ENCODE measurements at regions not wholly inside any gene's neighbourhood (a gene's known extent, or its start where the extent isn't known, plus 50 kb on each side); places are given as distances from the start of the nearest gene placed in this dataset.
"Not testable (repeated sequence)": the region's sequence is repeated elsewhere in the genome, so short reads cannot be mapped to it uniquely, and the experiment has no call there.

GRCh38 chr1:121494796-121495195, 310.0 kb downstream of the SRGAP2C start:
- H3K9me3 Mint-ChIP-seq = peaks cover 11% of the 10 kb centered on the region
- H3K27me3 Mint-ChIP-seq (ENCODE audit: low read depth); H3K4me3 Mint-ChIP-seq; H3K4me1 Mint-ChIP-seq (ENCODE audit: low read depth); H3K27ac Mint-ChIP-seq: not testable (repeated sequence)
- peaks cover 11% of the 10 kb centered on the region for H3K36me3 Mint-ChIP-seq (ENCODE audit: low read depth)

- not testable (repeated sequence) for H3K27me3 Mint-ChIP-seq (ENCODE audit: low read depth); H3K27ac Mint-ChIP-seq; H3K4me3 Mint-ChIP-seq
- peaks cover 64% of the 10 kb centered on the region for H3K9me3 Mint-ChIP-seq
- H3K4me1 Mint-ChIP-seq (ENCODE audit: low read depth) = peaks cover 27% of the 10 kb centered on the region
- peaks cover 38% of the 10 kb centered on the region for H3K36me3 Mint-ChIP-seq (ENCODE audit: low read depth)
Measured at GRCh38 chr1:121511455-121511854, 326.7 kb downstream of the SRGAP2C start.

- H3K27ac Mint-ChIP-seq; H3K4me3 Mint-ChIP-seq; H3K27me3 Mint-ChIP-seq (ENCODE audit: low read depth): not testable (repeated sequence)
- H3K36me3 Mint-ChIP-seq (ENCODE audit: low read depth) = peaks cover 37% of the 10 kb centered on the region
- H3K9me3 Mint-ChIP-seq = peaks cover 62% of the 10 kb centered on the region
- H3K4me1 Mint-ChIP-seq (ENCODE audit: low read depth) = peaks cover 29% of the 10 kb centered on the region
Measured at GRCh38 chr1:121511876-121512275, 327.1 kb downstream of the SRGAP2C start.

GRCh38 chr1:121515235-121515634, 330.5 kb downstream of the SRGAP2C start:
- Mint-ChIP-seq H3K4me3 (no peak overlapping the region), H3K9me3 (peaks cover 36% of the 10 kb centered on the region), H3K27ac (no peak overlapping the region), H3K27me3 (ENCODE audit: low read depth) (no peaks in the 10 kb centered on the region), H3K4me1 (ENCODE audit: low read depth) (peaks cover 40% of the 10 kb centered on the region), H3K36me3 (ENCODE audit: low read depth) (peaks cover 19% of the 10 kb centered on the region)

- peak overlapping the region; percentile 75 for H3K4me3 Mint-ChIP-seq
- peaks cover 14% of the 10 kb centered on the region for H3K36me3 Mint-ChIP-seq (ENCODE audit: low read depth)
- H3K27ac Mint-ChIP-seq = peak overlapping the region; percentile 91
- no peaks in the 10 kb centered on the region for H3K27me3 Mint-ChIP-seq (ENCODE audit: low read depth)
- peaks cover 43% of the 10 kb centered on the region for H3K4me1 Mint-ChIP-seq (ENCODE audit: low read depth)
- H3K9me3 Mint-ChIP-seq = peaks cover 24% of the 10 kb centered on the region
Measured at GRCh38 chr1:121516234-121516967, 331.6 kb downstream of the SRGAP2C start.

- peak overlapping the region; percentile 91 for H3K27ac Mint-ChIP-seq
- H3K9me3 Mint-ChIP-seq = peaks cover 18% of the 10 kb centered on the region
- H3K4me3 Mint-ChIP-seq = peak overlapping the region; percentile 90
- H3K36me3 Mint-ChIP-seq (ENCODE audit: low read depth) = peaks cover 10% of the 10 kb centered on the region
- no peaks in the 10 kb centered on the region for H3K27me3 Mint-ChIP-seq (ENCODE audit: low read depth)
- peaks cover 39% of the 10 kb centered on the region for H3K4me1 Mint-ChIP-seq (ENCODE audit: low read depth)
Measured at GRCh38 chr1:121517586-121518230, 332.9 kb downstream of the SRGAP2C start.

- Mint-ChIP-seq H3K36me3 (ENCODE audit: low read depth) (peaks cover 13% of the 10 kb centered on the region), H3K27me3 (ENCODE audit: low read depth) (no peaks in the 10 kb centered on the region), H3K4me1 (ENCODE audit: low read depth) (peaks cover 39% of the 10 kb centered on the region), H3K9me3 (peaks cover 18% of the 10 kb centered on the region), H3K27ac (peak overlapping the region; percentile 91), H3K4me3 (peak overlapping the region; percentile 90)
Measured at GRCh38 chr1:121518726-121519041, 333.9 kb downstream of the SRGAP2C start.

GRCh38 chr1:121519042-121519755, 334.4 kb downstream of the SRGAP2C start:
- Mint-ChIP-seq H3K27ac (peak overlapping the region; percentile 91), H3K4me1 (ENCODE audit: low read depth) (peaks cover 39% of the 10 kb centered on the region), H3K36me3 (ENCODE audit: low read depth) (peaks cover 11% of the 10 kb centered on the region), H3K27me3 (ENCODE audit: low read depth) (no peaks in the 10 kb centered on the region), H3K4me3 (peak overlapping the region; percentile 90), H3K9me3 (peaks cover 13% of the 10 kb centered on the region)

- Mint-ChIP-seq H3K4me1 (ENCODE audit: low read depth) (peaks cover 38% of the 10 kb centered on the region), H3K4me3 (peak overlapping the region; percentile 90), H3K36me3 (ENCODE audit: low read depth) (peaks cover 12% of the 10 kb centered on the region), H3K27ac (peak overlapping the region; percentile 90)
- not testable (repeated sequence) for H3K27me3 Mint-ChIP-seq (ENCODE audit: low read depth); H3K9me3 Mint-ChIP-seq
Measured at GRCh38 chr1:121519756-121520286, 335.0 kb downstream of the SRGAP2C start.

- Mint-ChIP-seq H3K4me1 (ENCODE audit: low read depth) (peaks cover 22% of the 10 kb centered on the region), H3K36me3 (ENCODE audit: low read depth) (peaks cover 17% of the 10 kb centered on the region), H3K4me3 (no peak overlapping the region), H3K27ac (no peak overlapping the region), H3K27me3 (ENCODE audit: low read depth) (no peaks in the 10 kb centered on the region), H3K9me3 (no peaks in the 10 kb centered on the region)
Measured at GRCh38 chr1:121522061-121522759, 337.4 kb downstream of the SRGAP2C start.

GRCh38 chr1:121523112-121523511, 338.3 kb downstream of the SRGAP2C start:
- H3K9me3 Mint-ChIP-seq; H3K27me3 Mint-ChIP-seq (ENCODE audit: low read depth); H3K27ac Mint-ChIP-seq; H3K4me3 Mint-ChIP-seq: not testable (repeated sequence)
- Mint-ChIP-seq H3K4me1 (ENCODE audit: low read depth) (peaks cover 18% of the 10 kb centered on the region), H3K36me3 (ENCODE audit: low read depth) (peaks cover 18% of the 10 kb centered on the region)

GRCh38 chr1:121525355-121525754, 340.6 kb downstream of the SRGAP2C start:
- Mint-ChIP-seq H3K27ac (no peak overlapping the region), H3K36me3 (ENCODE audit: low read depth) (peaks cover 19% of the 10 kb centered on the region), H3K9me3 (no peaks in the 10 kb centered on the region), H3K4me1 (ENCODE audit: low read depth) (peaks cover 24% of the 10 kb centered on the region), H3K4me3 (no peak overlapping the region), H3K27me3 (ENCODE audit: low read depth) (no peaks in the 10 kb centered on the region)

GRCh38 chr1:121528958-121529357, 344.2 kb downstream of the SRGAP2C start:
- peaks cover 16% of the 10 kb centered on the region for H3K4me1 Mint-ChIP-seq (ENCODE audit: low read depth)
- not testable (repeated sequence) for H3K27ac Mint-ChIP-seq; H3K4me3 Mint-ChIP-seq; H3K27me3 Mint-ChIP-seq (ENCODE audit: low read depth); H3K9me3 Mint-ChIP-seq
- H3K36me3 Mint-ChIP-seq (ENCODE audit: low read depth) = peaks cover 12% of the 10 kb centered on the region

GRCh38 chr1:121530026-121530425, 345.3 kb downstream of the SRGAP2C start:
- H3K4me1 Mint-ChIP-seq (ENCODE audit: low read depth) = peaks cover 12% of the 10 kb centered on the region
- H3K27ac Mint-ChIP-seq; H3K36me3 Mint-ChIP-seq (ENCODE audit: low read depth): not testable (repeated sequence)

More at GRCh38 chr1:121530026-121530425, 345.3 kb downstream of the SRGAP2C start:
- not testable (repeated sequence) for H3K27me3 Mint-ChIP-seq (ENCODE audit: low read depth); H3K9me3 Mint-ChIP-seq; H3K4me3 Mint-ChIP-seq

Data from T-helper 1 cell treated with Interleukin-12 subunit alpha and Interleukin-12 subunit beta and Interleukin-4 antibody, amounts not matched to agents 30 μg/mL and 1 μg/mL, for 36 hours (primary cell).